Testis (tissue), 2 donors: ENCODE measurements at regions not wholly inside any gene's neighbourhood (a gene's known extent, or its start where the extent isn't known, plus 50 kb on each side); places are given as distances from the start of the nearest gene placed in this dataset.

Source experiments
- POLR2A ChIP-seq: fragments of 450-650 bp; IDR thresholded peaks from one replicate; pipeline ENCODE4 v1.6.1; 2017; ENCODE audit warnings: antibody characterized with exemption, mild to moderate bottlenecking, moderate library complexity
- TF ChIP-seq, protein P1 (sequence below), 3 experiments: fragments of 450-650 bp in 2 of 3; fragments of 200-600 bp in 1 of 3; sonication (generic) in 1 of 3; IDR thresholded peaks; one replicate each; pipeline ENCODE4 v1.5.1; 2016 to 2019; ENCODE audit warnings: antibody characterized with exemption in 3 of 3, mild to moderate bottlenecking in 2 of 3, moderate library complexity in 1 of 3

DNA sequence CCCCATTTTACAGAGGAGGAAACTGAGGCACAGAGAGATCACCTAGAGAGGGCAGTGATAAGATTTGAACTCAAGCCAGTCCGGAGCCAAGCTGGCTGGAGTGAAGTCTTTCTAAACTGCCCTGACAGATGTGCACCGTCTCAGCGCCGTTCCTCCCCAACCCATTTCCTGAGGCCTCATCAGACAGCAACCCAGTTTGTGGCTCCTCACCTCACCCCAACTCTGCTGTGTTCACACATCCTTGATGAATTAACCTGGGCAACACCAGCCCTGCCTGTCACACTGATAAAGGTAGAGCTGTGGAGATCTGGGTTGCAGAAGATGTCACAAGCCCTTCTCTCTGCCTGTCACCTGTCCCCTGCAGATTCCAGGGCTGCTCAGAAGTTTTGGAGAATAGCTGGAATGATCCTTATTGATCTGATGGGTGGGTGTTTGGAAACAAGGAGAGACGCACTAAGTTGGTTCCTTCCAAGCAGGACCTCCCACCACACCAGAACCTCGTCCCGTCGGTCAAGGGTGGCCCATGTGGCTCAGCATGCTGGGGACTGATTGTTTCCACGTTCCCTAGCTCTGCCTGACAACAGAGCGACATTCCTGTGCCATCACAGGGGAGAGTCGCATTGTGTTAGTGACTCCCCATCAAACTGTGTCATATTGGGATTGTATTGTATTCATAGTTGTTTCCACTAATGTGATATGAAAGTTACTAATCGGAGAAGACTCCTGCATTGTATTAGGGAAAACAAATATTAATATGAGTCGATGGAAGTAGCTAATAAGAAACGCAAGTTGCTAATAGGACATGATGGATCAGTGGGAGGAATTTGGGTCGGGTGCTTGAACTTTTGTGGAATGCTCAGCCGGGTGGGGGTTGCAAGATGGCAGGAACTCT is 200.6 kb downstream of the PHETA1 start:
- TF ChIP-seq POLR2A: no peak
- TF ChIP-seq, protein P1, sequence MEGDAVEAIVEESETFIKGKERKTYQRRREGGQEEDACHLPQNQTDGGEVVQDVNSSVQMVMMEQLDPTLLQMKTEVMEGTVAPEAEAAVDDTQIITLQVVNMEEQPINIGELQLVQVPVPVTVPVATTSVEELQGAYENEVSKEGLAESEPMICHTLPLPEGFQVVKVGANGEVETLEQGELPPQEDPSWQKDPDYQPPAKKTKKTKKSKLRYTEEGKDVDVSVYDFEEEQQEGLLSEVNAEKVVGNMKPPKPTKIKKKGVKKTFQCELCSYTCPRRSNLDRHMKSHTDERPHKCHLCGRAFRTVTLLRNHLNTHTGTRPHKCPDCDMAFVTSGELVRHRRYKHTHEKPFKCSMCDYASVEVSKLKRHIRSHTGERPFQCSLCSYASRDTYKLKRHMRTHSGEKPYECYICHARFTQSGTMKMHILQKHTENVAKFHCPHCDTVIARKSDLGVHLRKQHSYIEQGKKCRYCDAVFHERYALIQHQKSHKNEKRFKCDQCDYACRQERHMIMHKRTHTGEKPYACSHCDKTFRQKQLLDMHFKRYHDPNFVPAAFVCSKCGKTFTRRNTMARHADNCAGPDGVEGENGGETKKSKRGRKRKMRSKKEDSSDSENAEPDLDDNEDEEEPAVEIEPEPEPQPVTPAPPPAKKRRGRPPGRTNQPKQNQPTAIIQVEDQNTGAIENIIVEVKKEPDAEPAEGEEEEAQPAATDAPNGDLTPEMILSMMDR (IDR thresholded peaks at IDR 0.05): no peak
